ENCODE measurements at regions not wholly inside any gene's neighbourhood (a gene's known extent, or its start where the extent isn't known, plus 50 kb on each side); places are given as distances from the start of the nearest gene placed in this dataset.

DNA sequence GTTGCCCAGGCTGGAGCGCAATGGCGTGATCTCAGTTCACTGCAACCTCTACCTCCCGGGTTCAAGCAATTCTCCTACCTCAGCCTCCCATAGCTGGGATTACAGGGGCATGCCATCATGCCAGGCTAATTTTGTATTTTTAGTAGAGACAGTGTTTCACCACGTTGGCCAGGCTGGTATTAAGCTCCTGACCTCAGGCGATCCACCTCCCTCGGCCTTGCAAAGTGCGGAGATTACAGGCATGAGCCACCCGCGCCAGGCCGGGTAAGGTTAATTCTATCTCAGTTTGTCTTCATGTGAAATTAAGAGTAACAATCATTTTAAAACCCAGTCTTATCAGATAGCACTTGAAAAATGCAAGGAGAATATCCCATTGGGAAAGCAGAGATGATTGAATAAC, 1681.7 kb upstream of the DDX18 start (continued):
- TF ChIP-seq, protein P1, sequence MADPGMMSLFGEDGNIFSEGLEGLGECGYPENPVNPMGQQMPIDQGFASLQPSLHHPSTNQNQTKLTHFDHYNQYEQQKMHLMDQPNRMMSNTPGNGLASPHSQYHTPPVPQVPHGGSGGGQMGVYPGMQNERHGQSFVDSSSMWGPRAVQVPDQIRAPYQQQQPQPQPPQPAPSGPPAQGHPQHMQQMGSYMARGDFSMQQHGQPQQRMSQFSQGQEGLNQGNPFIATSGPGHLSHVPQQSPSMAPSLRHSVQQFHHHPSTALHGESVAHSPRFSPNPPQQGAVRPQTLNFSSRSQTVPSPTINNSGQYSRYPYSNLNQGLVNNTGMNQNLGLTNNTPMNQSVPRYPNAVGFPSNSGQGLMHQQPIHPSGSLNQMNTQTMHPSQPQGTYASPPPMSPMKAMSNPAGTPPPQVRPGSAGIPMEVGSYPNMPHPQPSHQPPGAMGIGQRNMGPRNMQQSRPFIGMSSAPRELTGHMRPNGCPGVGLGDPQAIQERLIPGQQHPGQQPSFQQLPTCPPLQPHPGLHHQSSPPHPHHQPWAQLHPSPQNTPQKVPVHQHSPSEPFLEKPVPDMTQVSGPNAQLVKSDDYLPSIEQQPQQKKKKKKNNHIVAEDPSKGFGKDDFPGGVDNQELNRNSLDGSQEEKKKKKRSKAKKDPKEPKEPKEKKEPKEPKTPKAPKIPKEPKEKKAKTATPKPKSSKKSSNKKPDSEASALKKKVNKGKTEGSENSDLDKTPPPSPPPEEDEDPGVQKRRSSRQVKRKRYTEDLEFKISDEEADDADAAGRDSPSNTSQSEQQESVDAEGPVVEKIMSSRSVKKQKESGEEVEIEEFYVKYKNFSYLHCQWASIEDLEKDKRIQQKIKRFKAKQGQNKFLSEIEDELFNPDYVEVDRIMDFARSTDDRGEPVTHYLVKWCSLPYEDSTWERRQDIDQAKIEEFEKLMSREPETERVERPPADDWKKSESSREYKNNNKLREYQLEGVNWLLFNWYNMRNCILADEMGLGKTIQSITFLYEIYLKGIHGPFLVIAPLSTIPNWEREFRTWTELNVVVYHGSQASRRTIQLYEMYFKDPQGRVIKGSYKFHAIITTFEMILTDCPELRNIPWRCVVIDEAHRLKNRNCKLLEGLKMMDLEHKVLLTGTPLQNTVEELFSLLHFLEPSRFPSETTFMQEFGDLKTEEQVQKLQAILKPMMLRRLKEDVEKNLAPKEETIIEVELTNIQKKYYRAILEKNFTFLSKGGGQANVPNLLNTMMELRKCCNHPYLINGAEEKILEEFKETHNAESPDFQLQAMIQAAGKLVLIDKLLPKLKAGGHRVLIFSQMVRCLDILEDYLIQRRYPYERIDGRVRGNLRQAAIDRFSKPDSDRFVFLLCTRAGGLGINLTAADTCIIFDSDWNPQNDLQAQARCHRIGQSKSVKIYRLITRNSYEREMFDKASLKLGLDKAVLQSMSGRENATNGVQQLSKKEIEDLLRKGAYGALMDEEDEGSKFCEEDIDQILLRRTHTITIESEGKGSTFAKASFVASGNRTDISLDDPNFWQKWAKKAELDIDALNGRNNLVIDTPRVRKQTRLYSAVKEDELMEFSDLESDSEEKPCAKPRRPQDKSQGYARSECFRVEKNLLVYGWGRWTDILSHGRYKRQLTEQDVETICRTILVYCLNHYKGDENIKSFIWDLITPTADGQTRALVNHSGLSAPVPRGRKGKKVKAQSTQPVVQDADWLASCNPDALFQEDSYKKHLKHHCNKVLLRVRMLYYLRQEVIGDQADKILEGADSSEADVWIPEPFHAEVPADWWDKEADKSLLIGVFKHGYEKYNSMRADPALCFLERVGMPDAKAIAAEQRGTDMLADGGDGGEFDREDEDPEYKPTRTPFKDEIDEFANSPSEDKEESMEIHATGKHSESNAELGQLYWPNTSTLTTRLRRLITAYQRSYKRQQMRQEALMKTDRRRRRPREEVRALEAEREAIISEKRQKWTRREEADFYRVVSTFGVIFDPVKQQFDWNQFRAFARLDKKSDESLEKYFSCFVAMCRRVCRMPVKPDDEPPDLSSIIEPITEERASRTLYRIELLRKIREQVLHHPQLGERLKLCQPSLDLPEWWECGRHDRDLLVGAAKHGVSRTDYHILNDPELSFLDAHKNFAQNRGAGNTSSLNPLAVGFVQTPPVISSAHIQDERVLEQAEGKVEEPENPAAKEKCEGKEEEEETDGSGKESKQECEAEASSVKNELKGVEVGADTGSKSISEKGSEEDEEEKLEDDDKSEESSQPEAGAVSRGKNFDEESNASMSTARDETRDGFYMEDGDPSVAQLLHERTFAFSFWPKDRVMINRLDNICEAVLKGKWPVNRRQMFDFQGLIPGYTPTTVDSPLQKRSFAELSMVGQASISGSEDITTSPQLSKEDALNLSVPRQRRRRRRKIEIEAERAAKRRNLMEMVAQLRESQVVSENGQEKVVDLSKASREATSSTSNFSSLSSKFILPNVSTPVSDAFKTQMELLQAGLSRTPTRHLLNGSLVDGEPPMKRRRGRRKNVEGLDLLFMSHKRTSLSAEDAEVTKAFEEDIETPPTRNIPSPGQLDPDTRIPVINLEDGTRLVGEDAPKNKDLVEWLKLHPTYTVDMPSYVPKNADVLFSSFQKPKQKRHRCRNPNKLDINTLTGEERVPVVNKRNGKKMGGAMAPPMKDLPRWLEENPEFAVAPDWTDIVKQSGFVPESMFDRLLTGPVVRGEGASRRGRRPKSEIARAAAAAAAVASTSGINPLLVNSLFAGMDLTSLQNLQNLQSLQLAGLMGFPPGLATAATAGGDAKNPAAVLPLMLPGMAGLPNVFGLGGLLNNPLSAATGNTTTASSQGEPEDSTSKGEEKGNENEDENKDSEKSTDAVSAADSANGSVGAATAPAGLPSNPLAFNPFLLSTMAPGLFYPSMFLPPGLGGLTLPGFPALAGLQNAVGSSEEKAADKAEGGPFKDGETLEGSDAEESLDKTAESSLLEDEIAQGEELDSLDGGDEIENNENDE (IDR thresholded peaks at IDR 0.05; ENCODE audit: insufficient replicate concordance, low read length): no peak
- no peak for TF ChIP-seq GABPA (IDR thresholded peaks at IDR 0.05; ENCODE audit: borderline replicate concordance, insufficient read depth, low read length)
- no peak for TF ChIP-seq GTF2F1 (IDR thresholded peaks at IDR 0.05; ENCODE audit: borderline replicate concordance, low read depth, low read length)
- no peak for TF ChIP-seq ZNF274 (IDR thresholded peaks at IDR 0.05; ENCODE audit: borderline replicate concordance, extremely low read depth, low read length)
- no peak for TF ChIP-seq RAD21 (IDR thresholded peaks at IDR 0.05 in 1 of 2, conservative IDR thresholded peaks at IDR 0.05 in 1 of 2; ENCODE audit: low read depth in 2 of 2, low read length in 2 of 2)
- TF ChIP-seq SP2 (IDR thresholded peaks at IDR 0.05; ENCODE audit: low read length): no peak

All from H1 (cell line).